ENCODE measurements at regions not wholly inside any gene's neighbourhood (a gene's known extent, or its start where the extent isn't known, plus 50 kb on each side); places are given as distances from the start of the nearest gene placed in this dataset.

DNA sequence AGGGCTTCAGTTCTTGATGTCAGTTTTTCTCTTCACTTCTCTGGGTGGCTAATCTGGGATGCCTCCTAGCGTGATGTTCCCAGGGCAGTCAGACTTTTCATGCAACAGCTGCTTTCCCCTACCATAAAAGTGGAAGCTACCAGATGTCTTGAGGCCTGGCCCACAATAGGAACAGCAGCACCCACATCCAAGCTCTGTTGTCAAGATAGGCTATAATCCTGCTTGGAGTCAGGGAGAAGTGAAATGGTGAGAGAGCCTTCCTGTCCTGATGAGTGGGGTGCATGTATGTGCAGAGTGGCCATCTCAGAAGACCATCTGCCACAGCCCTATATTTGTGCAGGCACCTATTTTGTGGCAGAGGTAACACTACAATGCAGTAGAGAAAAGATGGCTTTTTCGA is 108.0 kb downstream of the HTR5A start:
- no peak for DNase-seq (ENCODE audit: low read depth)

DNA sequence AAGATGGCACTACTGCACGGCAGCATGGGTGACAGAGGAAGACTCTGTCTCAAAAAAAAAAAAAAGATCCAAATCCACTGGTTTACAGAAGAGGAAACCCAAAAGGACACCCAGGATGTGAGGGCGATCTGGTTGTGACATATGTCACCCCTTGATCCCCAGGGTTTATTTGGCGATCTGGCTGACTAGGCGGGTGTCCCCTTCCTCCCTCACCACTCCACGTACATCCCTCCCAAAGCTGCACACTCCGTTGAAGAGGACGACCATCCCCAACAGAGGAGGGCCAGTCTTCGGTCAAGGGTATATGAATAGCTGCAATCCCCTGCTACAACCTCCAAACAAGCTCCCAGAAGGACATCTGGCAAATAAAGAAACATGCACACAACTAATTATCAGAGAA is 111.6 kb downstream of the HTR5A start:
- DNase-seq (ENCODE audit: low read depth), result no peak

DNA sequence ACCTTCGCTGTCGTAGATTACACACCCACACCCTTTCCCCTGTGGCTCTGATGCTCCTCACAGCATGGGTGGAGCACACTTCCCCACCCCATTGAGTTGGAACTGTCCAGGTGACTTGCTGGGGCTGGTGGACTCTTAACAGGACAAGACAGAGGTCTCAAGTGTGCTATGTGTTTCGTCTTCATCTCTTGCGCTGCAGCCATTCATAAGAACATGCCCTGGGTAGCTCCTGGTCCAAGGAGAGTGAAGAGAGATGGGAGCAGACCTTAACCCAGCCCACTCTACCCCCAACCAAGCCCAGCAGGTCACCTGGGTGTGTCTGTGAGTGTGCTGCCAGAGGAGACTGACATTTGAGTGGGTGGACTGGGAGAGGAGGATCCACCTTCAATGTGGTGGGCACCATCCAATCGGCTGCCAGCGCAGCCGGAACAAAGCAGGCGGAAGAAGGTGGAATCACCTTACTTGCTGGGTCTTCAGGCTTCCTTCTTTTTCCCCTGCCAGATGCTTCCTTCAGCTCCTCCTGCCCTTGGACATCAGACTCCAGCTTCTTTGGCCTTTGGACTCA is 112.4 kb downstream of the HTR5A start:
- no peak for DNase-seq (ENCODE audit: low read depth)

DNA sequence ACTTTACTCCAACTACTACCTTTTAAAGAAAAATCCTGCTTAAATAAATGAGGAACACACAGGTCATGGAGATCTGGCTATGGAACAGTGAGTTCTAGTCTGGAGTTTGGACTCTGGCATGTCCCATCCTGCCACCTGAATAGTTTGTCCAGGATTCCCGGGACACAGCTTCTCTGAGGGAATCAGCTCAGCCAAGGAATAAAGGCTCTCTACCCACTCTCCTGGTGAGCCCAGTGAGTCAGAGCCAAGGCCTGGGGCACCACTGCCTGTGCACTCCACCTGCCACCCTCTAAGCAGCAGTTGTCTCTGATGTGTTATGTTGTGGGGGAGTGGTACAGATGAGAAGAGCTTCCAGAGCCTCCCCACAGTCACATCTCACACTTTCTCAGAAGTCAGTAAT is 113.5 kb downstream of the HTR5A start:
- DNase-seq (ENCODE audit: low read depth), result no peak

DNA sequence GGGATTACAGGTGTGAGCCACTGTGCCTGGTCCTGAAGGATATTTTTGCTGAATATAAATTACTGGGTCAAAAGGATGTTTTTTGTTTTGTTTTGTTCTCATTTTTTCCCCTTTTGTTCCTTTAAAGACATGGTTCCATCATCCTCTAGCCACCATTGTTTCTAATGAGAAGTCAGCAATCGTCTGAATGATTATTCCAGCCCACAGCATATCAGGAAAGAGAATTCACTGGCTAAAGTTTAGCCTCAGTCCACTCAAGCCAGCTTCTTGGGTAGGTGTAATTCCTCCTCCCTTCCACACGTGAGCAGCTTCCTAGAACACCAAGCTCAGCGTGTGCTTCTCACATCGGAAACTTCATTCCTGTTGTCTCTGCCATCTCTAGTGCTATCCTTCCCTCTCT is 112.8 kb upstream of the INSIG1 start:
- no peak for DNase-seq (ENCODE audit: low read depth)

DNA sequence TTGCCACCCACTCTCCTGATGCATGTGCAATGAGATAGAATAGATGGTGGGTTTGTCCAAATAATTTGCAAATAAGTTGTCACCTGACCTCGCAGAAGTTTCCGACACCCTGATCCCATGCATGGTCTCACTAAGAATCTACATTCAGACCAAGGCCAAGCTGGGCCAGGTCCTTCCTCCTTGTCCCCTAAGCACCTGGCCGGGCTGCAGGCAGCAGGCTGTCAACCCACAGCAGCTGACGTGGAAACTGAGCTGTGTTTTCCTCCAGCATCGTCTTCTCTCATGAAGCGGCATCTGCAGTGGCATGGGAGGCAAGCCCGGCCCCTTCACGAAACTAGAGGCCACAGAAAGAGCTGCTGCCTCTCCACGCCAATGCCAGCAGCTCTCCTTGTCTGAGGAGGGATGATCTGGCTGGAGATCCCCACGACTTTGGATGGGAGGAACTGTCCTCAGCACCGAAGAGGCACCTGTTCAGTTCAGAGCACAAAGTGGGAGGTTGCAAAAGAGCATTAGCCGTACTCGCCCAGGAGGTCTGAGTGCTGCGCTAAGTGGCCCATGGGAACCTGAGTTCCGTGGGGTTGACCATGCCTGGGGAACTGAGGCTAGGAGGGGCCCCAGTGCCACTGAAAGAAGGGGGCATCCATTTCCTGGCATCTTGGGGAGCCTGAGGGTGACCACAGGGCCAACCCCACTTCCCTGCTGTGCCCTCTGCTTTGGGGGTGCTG is 110.5 kb upstream of the INSIG1 start:
- no peak for DNase-seq (ENCODE audit: low read depth)

DNA sequence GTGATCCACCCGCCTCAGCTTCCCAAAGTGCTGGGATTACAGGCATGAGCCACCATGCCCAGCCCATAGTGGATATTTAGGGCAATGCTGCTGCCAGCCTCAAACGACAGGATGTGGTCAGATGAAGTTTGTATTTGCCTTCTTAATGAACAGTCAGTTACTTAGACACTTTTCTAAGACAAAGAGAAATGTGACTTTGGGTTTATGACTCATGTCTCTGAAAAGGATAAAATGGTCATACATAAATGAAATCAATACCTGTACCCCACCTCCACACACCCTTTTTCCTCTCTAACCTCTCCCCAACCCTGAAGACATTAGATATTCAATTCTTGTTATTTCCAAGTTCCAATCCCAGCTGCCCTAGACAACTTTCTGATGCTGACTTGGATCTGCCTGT is 109.3 kb upstream of the INSIG1 start:
- peak; percentile 39 for DNase-seq (ENCODE audit: low read depth)

DNA sequence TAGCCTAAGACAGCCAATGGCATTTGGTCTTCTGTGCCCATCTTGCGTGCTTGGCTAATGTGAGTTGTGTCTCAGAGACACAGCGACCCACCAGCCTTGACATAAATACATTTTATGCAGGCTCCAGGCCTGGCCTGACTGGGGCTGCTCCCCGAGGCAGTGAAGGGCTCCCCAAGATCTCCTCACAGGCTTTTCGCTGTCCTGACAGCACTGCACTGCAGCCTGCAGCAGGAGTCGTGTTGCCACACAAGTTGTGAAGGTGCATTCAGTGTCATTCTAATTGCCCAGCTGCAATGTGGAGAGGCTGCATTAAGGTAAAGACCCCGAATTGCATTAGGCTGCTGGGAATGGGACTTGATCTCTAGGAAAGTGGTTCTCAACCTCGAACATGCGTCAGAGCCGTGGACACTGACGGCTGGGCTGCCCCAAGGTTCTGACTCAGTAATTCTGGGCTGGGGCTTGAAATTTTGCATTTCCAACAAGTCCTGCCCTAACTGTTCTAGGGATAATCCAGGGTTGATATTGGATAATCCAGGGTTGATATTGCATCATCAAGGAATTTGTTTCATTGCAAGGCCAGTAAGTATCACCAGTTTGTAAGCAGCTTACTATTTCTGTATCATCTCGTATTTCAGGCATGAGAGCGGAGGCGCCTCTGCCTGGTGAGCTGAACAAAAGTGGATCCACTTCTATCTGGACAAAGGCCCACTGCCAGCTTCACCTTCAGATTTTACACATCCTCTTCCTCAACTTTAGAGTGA is 108.7 kb upstream of the INSIG1 start:
- no peak for DNase-seq (ENCODE audit: low read depth)

DNA sequence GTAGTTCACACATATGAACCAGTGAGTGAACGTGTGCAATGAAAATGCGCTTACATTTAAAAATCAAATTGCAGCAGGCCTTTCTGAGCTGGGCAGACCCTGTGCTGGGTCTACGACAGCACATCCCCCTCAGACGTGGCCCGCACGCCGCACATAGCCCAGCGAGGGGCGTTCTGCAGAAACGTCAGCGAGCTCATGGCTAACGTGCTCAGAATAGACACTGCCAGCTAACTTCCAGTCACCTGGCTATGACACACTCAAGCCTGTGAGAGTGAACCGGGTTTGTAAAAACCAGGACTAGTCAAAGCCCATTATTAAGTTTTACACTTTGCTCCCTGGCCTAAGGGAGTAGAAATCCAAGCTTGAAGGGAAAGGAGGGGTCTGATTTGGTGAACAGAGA is 108.1 kb upstream of the INSIG1 start:
- DNase-seq (ENCODE audit: low read depth), result no peak

DNA sequence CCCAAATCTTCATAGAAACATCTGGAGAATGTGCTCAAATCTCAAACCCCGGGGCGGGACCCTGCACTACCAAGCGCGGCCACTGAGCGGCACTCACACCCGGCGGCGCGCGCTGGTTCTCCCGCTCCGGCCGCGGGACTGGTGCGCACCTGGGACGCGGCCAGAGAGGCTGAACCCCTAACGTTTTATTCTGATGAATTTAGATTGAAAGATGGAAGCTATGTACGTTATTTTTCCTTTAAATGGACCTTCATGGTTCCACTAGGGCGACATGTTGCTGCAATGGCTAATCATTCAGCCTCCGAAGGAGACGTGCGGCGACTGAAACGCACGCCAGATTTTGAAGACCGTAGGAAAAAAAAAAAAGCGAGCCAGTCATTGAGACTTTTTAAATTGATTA is 107.0 kb upstream of the INSIG1 start:
- DNase-seq (ENCODE audit: low read depth), result peak; percentile 55

DNA sequence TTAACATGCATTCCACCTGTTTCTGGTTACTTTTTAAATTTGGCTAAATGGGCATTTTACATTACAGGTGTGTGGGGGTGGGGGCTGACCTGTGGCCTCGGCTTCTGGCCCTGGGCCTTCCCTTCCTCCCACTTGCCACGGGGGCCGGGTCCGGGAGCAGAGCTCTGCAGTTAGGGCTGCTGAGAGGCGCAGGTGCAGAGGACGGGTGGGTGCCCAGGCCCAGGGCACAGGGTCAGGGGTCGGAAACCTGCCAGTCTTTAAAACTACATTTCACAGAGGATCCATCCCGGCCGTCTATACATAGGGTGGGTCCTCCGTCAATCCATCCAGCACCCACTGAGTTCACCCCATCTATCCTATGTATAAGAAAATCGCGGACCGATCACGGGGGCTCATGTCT is 106.5 kb upstream of the INSIG1 start:
- DNase-seq (ENCODE audit: low read depth), result no peak

DNA sequence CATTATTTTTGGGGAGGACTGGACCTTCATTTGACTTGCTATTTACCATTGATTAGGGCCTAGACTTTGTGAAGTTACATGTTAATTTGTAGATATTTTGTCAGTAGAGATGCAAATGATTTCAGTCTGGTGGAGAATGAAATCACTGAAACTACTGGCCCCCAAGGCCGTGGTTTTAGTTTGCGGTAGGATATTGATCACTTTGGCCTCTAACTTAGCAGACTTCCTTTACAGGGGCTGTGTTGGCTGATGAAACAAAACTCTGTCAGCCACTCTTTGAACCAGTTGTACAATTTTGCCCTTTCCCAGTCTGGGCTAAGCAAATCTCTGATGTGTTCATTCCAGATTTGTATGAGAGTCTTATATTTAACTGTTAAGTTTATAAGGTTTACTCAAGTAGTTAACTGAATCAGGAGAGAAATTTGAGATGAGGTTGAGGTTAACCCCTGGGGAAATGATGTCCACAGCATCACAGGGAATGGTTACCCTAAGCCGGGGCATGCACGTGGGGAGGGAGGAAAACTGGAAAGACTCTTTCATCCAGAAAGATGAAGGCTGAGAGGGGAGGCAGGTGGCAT is 105.7 kb upstream of the INSIG1 start:
- no peak for DNase-seq (ENCODE audit: low read depth)

DNA sequence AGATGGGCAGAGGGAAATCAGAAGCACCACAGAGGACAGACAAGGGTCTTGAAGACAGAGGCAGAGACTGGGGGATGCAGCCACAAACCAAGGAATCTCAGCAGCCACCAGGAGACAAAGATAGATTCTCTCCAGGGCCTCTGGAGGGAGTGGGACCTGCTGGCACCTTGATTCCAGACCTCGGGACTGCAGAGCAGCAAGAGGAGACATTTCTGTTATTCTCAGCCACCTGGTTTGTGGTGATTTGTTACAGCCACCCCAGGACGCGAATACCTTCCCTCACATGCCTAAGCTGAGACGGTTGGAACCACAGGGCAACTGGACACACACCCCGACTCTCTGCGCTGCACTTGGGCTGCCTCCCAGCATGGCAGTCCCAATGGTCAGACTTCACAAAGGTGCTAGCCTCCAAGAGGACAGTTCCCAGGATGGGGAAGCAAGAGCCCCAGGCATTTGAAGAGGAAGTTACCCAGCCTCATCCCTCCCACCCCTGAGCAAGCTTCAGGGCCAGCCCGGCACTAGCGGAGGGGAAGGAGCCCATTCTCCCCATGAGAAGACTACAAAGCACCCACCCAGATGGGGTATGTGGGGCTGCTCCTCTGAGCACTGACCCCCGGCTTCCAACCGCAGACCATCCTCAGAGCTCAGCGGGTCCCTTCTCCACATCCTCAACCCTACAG is 104.6 kb upstream of the INSIG1 start:
- no peak for DNase-seq (ENCODE audit: low read depth)

DNA sequence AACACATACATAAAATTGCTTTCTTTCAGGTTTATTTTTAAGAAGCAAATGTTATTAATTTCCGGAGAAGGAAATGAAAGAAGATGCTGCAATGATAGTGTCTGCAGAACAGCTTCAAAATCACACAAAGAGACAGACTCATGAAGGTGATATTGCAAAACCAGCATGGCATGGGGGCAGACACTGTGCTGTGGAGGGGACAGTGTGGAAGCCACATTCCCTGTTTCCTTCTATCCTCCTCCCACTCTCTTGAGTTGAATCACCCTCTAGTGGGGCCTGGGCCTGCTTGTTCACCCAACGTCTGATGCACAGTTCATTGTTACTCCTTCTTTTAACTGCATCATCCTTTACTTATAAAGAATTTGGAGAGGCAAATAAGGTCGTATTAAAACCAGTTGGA is 104.0 kb upstream of the INSIG1 start:
- DNase-seq (ENCODE audit: low read depth), result no peak

DNA sequence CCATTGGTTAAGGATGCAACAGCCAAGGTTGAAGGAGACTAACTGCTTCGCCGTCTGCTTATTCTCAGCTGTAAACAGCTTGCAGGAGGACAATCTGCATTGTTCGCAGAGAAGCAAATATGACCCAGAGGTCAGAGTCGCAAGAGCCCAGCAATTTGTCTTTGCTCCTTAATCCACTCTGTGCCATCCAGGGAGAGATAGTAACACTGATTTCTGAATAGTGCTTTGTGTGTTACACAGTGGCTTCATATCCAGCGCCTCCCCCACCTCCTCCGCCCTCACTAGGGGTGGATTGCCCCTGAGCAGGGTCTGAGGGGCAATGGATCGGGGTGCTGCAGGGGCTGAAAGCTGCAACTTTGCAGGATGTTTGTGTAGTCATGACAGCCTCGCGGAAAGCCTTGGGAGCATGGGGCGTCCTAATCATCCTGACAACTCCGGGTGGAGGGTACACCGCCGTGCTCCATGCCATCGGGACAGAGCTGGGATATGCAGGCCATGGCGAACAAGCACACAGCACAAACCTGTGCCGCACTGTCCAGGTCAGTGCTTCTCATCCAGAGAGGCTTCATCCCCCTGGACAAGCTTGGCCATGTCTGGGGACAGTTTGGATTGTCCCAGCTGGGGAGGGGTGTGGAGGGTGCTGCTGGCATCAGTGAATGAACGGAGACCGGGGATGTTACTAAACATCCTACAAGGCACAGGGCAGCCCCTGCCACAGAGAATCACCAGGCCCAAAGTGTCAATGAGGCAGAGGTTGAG is 103.1 kb upstream of the INSIG1 start:
- no peak for DNase-seq (ENCODE audit: low read depth)

DNA sequence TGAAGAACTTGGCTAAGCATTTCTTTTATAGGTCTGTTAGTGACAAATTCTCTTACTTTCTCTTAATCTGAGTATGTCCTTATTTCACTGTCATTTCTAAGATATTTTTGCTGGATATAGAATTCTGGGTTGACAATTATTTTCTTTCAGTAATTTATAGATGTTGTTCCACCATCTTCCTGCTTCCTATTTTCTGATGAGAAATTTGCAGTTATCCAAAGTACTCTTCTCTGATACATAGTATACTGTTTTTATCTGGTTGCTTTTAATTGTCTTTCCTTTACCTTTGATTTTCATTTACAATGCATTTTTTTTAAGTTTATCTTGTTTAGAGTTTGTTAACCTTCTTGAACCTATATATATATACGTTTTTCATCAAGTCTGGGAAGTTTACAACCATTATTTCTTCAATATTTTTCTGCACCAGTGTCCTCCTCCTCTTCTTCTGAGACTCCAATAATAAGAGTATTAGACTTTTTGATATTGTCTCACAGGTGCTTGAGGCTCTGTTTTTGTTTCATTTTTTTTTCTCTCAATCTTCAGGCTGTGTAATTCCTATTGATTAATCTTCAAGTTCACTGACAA is 101.6 kb upstream of the INSIG1 start:
- no peak for DNase-seq (ENCODE audit: low read depth)

DNA sequence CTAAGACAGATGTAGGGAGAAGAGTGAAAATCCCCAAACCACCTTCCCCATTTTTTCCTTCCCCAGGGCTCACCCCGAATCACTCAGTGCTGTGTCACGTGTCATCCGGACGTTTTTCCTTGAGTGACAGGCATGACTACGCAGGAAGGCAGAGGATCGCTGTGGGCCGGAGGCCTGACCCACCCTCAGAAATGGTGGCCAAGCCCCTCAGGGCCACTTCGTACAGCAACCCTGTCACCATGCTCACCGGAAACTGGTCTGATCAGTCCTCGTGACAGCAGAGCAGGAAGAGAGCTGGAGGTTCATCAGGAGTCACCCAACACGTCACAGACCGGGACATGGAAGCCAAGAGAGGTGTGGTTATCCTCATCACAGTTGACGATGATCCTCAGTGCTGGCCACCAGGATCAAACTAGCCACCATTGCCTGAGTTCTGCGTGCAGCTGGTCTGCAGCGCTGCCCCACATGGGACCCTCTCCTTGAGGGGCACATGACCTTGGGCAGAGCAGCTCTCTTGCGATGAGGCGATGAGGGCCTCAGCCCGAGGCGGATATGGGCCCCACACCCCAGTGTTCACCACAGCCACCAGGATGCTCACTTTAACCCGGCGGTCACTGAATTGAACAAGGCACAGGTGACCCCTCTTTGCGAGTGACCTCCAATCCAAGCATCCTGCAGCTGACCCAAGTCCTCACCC is 99.3 kb upstream of the INSIG1 start:
- no peak for DNase-seq (ENCODE audit: low read depth)

DNA sequence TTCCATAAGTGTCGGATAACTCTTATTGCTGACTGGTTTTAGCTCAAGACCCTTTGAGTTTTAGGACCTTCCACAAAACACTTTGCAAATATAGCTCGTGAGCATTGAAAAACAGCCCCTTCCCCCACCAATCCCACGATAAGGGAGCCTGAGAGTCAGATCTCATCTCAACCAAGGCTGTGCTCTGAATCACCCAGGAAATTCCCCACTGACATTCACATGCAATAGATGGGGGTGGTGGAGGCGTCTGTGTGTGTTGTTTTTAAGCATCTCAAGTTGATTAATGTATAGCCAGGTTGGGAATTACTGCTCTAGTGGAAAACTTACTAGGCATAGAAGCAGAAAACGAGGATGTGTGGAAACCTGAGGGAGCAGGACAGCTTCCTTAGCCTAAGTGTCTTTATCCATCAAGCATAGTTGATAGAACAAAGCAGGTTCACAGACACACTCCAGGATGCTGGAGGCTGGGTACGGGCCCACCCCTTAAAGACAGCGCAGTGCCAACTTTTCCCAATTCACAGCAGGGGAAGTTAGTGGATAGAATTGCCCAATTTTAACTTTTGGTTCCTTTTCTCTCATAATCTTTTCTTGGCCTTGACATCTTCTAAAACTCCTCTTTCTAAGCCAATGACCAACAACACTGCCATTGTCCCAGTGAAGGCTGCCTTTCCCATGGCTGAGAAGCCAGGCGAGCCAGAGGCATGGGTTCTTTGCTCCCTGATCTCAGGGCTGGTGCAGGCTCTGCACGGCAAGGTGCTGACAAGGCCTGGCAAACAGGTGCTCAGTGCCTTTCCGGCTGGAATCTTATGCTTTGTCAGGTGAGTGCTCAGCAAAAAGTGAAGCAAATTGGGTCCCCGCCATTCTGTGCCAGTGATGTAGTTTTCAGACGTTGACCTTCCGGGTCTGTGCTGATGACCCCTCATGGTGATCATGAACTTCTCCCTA is 98.5 kb upstream of the INSIG1 start:
- DNase-seq (ENCODE audit: low read depth), result peak; percentile 79

DNA sequence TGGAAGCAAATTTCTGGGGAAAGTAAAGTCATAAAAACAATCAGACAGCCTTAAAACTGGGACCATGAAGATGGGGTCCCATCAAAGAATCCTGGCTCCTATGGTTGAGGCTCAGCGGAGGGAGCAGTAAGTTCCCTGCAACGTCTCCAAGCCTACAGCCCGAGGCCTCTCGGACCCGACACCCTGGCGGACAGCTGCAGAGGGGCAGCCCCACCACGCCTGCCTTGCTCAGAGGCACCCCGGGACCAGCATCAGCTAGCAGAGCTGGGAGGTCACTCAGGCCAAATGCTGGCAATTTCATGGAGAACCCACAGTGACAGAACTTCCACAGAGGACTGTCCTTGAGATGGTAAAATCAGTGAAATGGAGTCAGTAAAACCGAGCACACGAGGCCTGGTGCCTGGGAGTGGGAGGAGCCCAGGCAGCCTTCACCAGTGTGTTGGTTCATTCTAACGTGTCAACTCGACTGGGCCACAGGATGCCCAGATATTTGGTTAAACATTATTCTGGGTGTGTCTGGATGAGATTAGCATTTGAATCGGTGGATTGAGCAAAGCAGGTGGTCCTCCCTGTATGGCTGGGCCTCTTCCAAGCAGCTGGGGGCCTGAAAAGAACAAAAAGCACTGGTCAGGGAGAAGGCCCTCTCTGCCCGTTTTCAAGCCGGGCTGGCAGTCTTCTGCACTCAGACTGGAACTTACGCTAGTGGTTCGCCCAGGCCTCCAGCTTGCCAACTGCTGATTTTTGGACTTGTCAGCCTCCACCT is 96.2 kb upstream of the INSIG1 start:
- DNase-seq (ENCODE audit: low read depth), result no peak
